Kidney (tissue), 13 donors: ENCODE measurements at regions not wholly inside any gene's neighbourhood (a gene's known extent, or its start where the extent isn't known, plus 50 kb on each side); places are given as distances from the start of the nearest gene placed in this dataset.

Experiments
- DNase-seq, 5 donors: peaks; one replicate each; pipeline ENCODE4 v3.0.0-alpha.2; 2013 to 2020
- FAIRE-seq: peaks from 2 replicates; lab custom pipeline; 2012; peaks lifted over from hg19 to GRCh38; lab: Jason Lieb, UNC
- H3K27ac ChIP-seq, 2 donors: one replicate each; pipeline ENCODE4 v1.7.0; 2013; ENCODE audit warnings: low read depth in 2 of 2, low read length in 2 of 2, inconsistent platforms in 1 of 2
- H3K27me3 ChIP-seq: one replicate; pipeline ENCODE4 v1.7.1; 2013; ENCODE audit warnings: low read length, inconsistent platforms; ENCODE audit not compliant: control insufficient read depth, insufficient read depth
- H3K36me3 ChIP-seq, 3 donors: one replicate each; pipeline versions ENCODE4 v1.7.0 to v1.7.1; 2013; ENCODE audit warnings: low read length in 3 of 3, control low read depth in 1 of 3, inconsistent platforms in 1 of 3; ENCODE audit not compliant: insufficient read depth in 3 of 3, control insufficient read depth in 2 of 3
- H3K4me1 ChIP-seq, 3 donors: one replicate each; pipeline versions ENCODE4 v1.7.0 to v1.7.1; 2013; ENCODE audit warnings: low read length in 3 of 3, inconsistent platforms in 1 of 3, low read depth in 1 of 3; ENCODE audit not compliant: control insufficient read depth in 2 of 3, insufficient read depth in 2 of 3
- H3K4me3 ChIP-seq, 3 donors: one replicate each; pipeline versions ENCODE4 v1.7.0 to v1.8.1; 2013; ENCODE audit warnings: low read length in 3 of 3, control low read depth in 1 of 3, inconsistent platforms in 1 of 3
- H3K9ac ChIP-seq, 3 donors: one replicate each; pipeline versions ENCODE4 v1.7.0 to v1.7.1; 2013; ENCODE audit warnings: low read length in 3 of 3, control low read depth in 1 of 3, inconsistent platforms in 1 of 3
- H3K9me3 ChIP-seq, 3 donors: one replicate each; pipeline versions ENCODE4 v1.7.0 to v1.7.1; 2013; ENCODE audit warnings: low read length in 3 of 3, control low read depth in 1 of 3, inconsistent platforms in 1 of 3; ENCODE audit not compliant: control insufficient read depth in 2 of 3, insufficient read depth in 1 of 3
- intact Hi-C: fragments of 100-400 bp; cut with DNase I; formaldehyde crosslinking; loops from one replicate; pipeline ENCODE4 v1.11.1; 2022
- TF ChIP-seq, protein P1 (sequence below): IDR thresholded peaks from 3 replicates; pipeline ENCODE4 v1.5.1; 2012; ENCODE audit warnings: mild to moderate bottlenecking, moderate library complexity, borderline replicate concordance; ENCODE audit not compliant: insufficient read depth; ENCODE audit errors: extremely low read depth
- donor health status: control.
- donor health status: control.
- donor health status: control.
- donor health status: control.
- donor health status: control.
- donor health status: DM: yes; HTN: yes; CAD: no.
- donor health status: Normal renal cell carcinoma (clear cell type).

- no peak for DNase-seq
- H3K4me3 ChIP-seq = no peak overlapping the region
- peaks cover 0 to 7% (median 5%) of the 10 kb centered on the region in 3 donors for H3K4me1 ChIP-seq
- intact Hi-C loops = no loop called here
- TF ChIP-seq, protein P1, sequence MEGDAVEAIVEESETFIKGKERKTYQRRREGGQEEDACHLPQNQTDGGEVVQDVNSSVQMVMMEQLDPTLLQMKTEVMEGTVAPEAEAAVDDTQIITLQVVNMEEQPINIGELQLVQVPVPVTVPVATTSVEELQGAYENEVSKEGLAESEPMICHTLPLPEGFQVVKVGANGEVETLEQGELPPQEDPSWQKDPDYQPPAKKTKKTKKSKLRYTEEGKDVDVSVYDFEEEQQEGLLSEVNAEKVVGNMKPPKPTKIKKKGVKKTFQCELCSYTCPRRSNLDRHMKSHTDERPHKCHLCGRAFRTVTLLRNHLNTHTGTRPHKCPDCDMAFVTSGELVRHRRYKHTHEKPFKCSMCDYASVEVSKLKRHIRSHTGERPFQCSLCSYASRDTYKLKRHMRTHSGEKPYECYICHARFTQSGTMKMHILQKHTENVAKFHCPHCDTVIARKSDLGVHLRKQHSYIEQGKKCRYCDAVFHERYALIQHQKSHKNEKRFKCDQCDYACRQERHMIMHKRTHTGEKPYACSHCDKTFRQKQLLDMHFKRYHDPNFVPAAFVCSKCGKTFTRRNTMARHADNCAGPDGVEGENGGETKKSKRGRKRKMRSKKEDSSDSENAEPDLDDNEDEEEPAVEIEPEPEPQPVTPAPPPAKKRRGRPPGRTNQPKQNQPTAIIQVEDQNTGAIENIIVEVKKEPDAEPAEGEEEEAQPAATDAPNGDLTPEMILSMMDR = no peak
- no peaks in the 10 kb centered on the region for H3K27me3 ChIP-seq
- H3K9ac ChIP-seq = no peak overlapping the region
- FAIRE-seq = no peak
- H3K9me3 ChIP-seq = no peaks in the 10 kb centered on the region
- no peaks in the 10 kb centered on the region for H3K36me3 ChIP-seq
- H3K27ac ChIP-seq = no peak overlapping the region
Measured at GRCh38 chr17:55632236-55632635, 90.4 kb downstream of the TMEM100 start.

DNA sequence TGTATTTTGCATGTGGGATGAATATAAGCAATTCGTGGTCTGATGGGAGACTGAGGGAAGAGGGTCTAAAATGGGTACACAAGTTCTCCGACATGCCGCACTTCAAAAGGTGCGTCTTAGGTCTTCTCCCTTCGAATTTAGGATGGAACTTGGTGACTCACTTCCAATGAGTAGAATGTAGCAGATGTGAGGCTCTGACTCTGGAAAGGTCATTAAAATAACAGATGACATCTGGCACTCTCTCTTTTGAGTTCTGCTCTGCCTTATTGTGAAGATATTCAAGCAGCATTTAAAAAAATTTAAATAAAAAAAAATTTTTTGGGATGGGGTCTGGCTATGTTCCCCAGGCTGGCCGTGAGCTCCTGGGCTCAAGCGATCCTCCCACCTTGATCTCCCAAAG is 92.7 kb downstream of the TMEM100 start:
- DNase-seq = peak in 1 of 5 donors; percentile 57
- H3K4me1 ChIP-seq = no peaks in the 10 kb centered on the region
- no peak overlapping the region for H3K4me3 ChIP-seq
- intact Hi-C loops = no loop called here
- H3K36me3 ChIP-seq = no peaks in the 10 kb centered on the region
- H3K27me3 ChIP-seq = no peaks in the 10 kb centered on the region
- no peak for FAIRE-seq
- TF ChIP-seq, protein P1 = no peak
- H3K9me3 ChIP-seq = no peaks in the 10 kb centered on the region
- no peak overlapping the region for H3K9ac ChIP-seq
- no peak overlapping the region for H3K27ac ChIP-seq

DNA sequence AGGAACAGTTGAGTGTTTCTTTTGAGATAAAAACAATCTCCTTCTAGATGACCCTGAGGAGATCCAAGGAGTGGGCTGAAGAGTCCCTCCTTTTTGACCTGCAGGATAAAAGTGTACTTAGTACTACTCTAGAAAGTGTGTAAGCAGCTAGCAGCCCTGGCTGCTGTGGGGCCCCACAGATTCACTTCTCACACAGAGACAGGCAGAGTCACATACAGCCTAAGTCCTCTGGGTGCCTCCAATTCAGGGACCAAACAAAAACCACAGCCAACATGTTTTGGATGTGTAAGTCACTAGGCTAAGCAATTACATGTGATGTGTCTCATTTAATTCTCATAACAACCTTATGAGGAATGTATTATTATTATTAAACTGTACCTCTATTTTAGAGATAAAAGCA is 97.1 kb downstream of the TMEM100 start:
- Histone ChIP-seq H3K27ac (no peak overlapping the region), H3K9ac (no peak overlapping the region), H3K4me1 (no peaks in the 10 kb centered on the region), H3K4me3 (no peak overlapping the region), H3K27me3 (no peaks in the 10 kb centered on the region), H3K9me3 (no peaks in the 10 kb centered on the region), H3K36me3 (no peaks in the 10 kb centered on the region)
- FAIRE-seq = no peak
- intact Hi-C loops = no loop called here
- TF ChIP-seq, protein P1 = no peak
- DNase-seq = no peak

- TF ChIP-seq, protein P1 = no peak
- Histone ChIP-seq H3K9ac (no peak overlapping the region), H3K4me1 (no peaks in the 10 kb centered on the region), H3K27ac (no peak overlapping the region), H3K36me3 (no peaks in the 10 kb centered on the region), H3K27me3 (no peaks in the 10 kb centered on the region), H3K4me3 (no peak overlapping the region), H3K9me3 (no peaks in the 10 kb centered on the region)
- intact Hi-C loops = no loop called here
- DNase-seq (no peak), FAIRE-seq (no peak)
Measured at GRCh38 chr17:55624772-55625433, 97.8 kb downstream of the TMEM100 start.
